Tibial nerve (tissue), 4 donors: ENCODE measurements at regions not wholly inside any gene's neighbourhood (a gene's known extent, or its start where the extent isn't known, plus 50 kb on each side); places are given as distances from the start of the nearest gene placed in this dataset.

Source experiments
- EP300 ChIP-seq, 2 donors: sonication (generic); formaldehyde crosslinking; IDR thresholded peaks; one replicate each; pipeline ENCODE4 v1.6.1; 2017; ENCODE audit warnings: antibody characterized with exemption in 2 of 2, mild to moderate bottlenecking in 1 of 2
- POLR2A ChIP-seq, 2 donors: fragments of 450-650 bp; IDR thresholded peaks; one replicate each; pipeline ENCODE4 v1.6.1; 2017; ENCODE audit warnings: antibody characterized with exemption in 2 of 2, mild to moderate bottlenecking in 2 of 2, moderate library complexity in 2 of 2
- TF ChIP-seq, protein P1 (sequence below), 5 experiments: fragments of 200-600 bp in 3 of 5; fragments of 450-650 bp in 2 of 5; sonication (generic) in 3 of 5; IDR thresholded peaks; one replicate each; pipeline ENCODE4 v1.5.1; 2016 to 2019; ENCODE audit warnings: antibody characterized with exemption in 5 of 5, mild to moderate bottlenecking in 3 of 5, moderate library complexity in 2 of 5

DNA sequence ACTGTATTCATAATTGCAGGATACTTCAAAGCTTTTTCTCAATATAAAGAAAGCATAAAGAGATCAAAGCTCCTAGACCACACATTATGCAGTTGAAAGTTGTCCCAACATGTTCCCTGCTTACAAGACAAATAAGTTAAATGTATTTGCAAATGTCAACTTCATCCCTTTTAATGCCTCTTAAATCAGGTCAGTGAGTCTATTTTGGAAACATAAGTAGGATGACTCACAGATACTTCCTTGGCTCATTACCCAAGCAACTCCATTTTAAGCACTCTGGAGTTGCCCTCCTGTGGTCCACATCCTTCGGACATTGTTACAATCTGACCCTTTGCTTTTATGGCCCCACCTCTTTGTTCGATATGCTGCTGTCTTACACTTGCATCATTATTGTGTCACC, 162.0 kb downstream of the FAXC start:
- TF ChIP-seq POLR2A (IDR thresholded peaks at IDR 0.05) (no peak), EP300 (IDR thresholded peaks at IDR 0.05) (no peak)
- TF ChIP-seq, protein P1, sequence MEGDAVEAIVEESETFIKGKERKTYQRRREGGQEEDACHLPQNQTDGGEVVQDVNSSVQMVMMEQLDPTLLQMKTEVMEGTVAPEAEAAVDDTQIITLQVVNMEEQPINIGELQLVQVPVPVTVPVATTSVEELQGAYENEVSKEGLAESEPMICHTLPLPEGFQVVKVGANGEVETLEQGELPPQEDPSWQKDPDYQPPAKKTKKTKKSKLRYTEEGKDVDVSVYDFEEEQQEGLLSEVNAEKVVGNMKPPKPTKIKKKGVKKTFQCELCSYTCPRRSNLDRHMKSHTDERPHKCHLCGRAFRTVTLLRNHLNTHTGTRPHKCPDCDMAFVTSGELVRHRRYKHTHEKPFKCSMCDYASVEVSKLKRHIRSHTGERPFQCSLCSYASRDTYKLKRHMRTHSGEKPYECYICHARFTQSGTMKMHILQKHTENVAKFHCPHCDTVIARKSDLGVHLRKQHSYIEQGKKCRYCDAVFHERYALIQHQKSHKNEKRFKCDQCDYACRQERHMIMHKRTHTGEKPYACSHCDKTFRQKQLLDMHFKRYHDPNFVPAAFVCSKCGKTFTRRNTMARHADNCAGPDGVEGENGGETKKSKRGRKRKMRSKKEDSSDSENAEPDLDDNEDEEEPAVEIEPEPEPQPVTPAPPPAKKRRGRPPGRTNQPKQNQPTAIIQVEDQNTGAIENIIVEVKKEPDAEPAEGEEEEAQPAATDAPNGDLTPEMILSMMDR (IDR thresholded peaks at IDR 0.05), result no peak
